Cerebellar nuclear complex (tissue), 1 donor: ENCODE measurements at regions not wholly inside any gene's neighbourhood (a gene's known extent, or its start where the extent isn't known, plus 50 kb on each side); places are given as distances from the start of the nearest gene placed in this dataset.
A peak's percentile ranks its signal among the peaks of the same experiment; 100 is the strongest.

Experiments
- DNase-seq, 2 experiments: peaks; one replicate each; lab custom pipeline; 2025; lab: John Stamatoyannopoulos, UW

DNA sequence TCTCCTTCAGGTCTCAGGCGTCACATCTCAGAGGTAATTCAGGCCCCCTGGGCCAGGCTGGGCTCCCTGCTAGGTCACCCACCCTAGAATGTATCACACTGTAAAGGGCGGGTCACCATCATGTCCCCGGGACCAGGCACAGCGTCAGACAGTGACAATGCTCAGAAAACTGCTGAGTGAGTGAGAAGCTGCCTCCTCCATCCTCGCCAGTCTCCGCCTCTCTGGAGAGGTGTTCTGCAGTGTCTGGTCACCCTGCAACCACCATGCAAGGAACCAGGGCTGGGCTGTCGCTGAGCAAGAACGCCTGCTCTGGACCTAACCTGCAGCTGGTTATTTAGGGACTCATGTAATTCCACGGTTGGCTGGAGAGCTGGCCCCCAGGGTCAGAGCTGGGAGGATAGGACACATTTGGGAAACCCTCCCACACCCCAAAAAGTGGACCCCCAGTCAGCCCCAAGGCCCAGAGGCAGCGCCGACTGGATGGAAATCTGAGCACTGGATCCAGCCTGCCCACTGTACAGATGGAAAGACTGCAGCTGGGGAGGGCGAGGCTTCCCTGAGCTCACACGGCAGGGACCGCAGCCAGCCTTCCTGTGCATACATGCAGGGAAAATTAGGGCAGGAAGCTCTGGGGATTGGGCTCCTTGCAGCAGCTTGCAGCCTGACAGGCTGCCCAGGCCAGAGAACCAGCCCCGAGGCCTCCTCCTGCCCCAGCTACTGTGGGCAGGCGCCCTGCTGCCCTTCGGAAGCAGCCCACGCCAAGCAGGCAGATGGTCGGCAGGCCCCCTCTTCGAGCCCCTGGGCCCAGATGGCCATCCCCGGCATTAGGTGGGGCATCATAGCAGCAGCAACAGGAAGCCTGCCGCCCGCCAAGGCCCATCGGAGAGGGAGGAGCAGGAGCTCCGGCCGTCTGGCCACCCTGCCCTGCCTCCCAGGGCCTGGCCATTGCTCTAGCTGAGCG lies 105.4 kb upstream of the ZMIZ1 start:
- peak; percentile 72 to 95 for DNase-seq

DNA sequence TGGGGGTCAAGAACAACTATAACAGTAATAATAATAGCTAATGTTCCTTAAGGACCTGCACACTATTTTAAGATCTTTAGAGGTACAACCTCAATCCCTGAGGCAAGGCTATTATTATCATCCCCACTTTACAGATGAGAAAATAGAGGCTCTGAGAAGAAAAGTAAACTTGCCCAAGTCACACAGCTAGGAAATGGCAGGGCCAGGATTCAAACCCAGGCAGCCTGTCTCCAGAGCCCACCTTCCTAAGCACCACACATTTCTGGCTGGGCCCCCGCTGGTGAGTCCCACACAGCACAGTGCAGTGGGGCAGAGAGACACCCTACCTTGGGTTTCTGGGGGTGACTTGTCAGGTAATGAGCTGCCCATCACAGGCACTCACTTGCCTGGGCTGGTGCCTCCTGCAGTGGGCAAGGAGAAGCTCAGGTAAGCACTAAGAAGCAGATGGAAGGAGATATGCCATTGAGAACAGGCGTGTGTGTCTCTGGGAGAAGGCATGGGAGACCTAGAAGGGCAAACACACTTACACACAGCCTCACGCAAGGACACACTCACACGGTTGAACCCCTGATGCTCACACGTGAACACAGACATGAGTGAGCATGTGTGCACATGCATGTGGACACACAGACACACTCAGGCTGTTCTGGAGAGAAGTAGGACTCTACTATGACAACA lies 104.4 kb upstream of the ZMIZ1 start:
- no peak for DNase-seq

DNA sequence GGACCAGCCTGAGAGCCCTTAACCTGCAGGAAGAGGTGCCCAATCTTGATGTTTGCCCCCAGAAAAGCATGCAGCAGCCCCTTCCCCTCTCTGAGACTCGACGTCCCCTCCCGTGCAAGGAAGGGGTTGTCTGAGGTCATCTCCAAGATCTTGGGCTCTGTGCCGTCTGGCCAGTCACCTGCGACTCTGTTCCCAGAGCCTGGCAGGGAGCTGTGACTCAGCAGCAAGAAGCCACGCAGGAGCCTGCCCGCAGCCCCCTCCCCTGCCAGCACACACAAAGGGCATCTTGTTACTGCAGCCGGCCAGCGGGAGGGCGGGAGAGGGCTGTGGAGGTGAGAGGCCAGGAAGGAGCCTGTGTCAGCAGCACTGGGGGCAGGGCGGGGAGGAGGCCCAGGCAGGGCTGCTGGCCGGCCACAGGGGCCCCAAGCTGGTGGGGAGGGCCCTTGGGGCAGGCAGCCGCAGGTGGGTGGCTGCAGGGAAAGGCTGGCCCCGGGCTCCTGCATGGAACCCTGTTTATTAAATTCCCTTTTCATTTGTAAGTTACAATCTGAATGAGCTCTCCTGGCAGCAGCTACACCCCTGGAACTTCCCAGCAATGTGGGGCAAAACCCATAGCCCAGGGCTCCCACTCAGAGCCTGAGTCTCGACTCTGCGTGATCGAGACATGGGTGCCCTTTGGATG lies 103.7 kb upstream of the ZMIZ1 start:
- no peak for DNase-seq

GRCh38 chr10:78966182-78966787 lies 102.5 kb upstream of the ZMIZ1 start:
- DNase-seq = no peak

DNA sequence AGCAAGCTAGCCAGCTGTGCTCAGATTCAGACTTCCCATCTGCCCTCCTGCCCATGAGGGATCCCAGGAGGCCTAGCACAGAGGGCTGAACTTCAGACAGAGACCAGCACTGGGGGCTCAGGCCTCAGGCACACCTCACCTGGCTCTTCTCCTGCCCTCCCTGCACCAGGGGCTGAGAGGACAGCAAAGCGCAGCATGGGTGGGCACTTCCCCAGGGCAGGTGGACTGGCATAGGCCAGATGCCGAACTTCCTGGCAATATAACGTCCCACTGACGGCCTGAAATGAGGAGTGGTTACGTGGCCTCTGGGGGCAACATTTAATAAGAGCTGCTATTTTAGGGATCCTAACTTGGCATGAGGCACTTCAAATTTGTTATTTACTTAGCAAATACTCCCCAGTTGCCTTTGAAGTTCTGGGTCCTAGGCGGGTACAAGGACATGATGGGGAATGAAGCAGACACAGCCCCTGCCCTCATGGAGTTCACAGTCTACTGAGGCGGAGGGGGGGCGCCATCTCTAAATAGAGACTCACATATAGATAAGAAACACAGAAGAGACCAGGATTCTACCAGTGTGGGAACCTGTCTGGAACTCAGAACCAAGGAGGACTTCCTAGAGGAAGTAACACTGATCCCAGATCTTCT lies 101.8 kb upstream of the ZMIZ1 start:
- no peak for DNase-seq

DNA sequence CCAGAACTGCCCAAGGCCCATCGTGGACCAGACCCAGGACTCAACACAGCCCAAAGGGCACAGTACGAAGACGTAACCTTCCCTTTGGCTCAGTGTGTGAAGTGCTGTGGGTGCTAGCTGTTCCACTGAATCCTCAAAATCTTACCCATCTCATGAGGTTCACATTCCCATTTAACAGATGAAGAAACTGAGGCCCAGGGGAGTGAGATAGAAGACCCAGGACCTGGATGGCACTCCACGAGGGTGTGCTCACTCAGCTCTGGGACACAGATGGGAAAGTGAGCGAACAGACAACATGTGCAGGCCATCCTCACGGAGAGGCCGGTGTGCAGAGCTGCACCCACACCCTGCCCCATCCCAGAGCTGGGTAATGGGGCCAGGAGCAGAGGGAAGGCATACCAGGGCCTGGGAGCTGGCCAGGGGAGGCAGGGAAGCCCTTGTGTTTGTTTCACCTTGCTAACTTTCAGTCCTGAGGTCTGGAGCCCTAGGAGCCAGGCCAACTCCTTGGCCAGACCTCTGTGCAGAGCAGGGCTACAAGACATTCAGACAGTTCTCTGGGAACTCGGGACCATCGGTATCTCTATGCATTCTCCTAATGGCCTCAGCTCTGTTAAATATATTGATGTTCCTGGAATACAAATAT lies 100.3 kb upstream of the ZMIZ1 start:
- DNase-seq = no peak

GRCh38 chr10:78968943-78969342 lies 99.8 kb upstream of the ZMIZ1 start:
- no peak for DNase-seq

GRCh38 chr10:78969719-78970118 lies 99.0 kb upstream of the ZMIZ1 start:
- DNase-seq = no peak

GRCh38 chr10:78970261-78970660 lies 98.5 kb upstream of the ZMIZ1 start:
- no peak for DNase-seq

DNA sequence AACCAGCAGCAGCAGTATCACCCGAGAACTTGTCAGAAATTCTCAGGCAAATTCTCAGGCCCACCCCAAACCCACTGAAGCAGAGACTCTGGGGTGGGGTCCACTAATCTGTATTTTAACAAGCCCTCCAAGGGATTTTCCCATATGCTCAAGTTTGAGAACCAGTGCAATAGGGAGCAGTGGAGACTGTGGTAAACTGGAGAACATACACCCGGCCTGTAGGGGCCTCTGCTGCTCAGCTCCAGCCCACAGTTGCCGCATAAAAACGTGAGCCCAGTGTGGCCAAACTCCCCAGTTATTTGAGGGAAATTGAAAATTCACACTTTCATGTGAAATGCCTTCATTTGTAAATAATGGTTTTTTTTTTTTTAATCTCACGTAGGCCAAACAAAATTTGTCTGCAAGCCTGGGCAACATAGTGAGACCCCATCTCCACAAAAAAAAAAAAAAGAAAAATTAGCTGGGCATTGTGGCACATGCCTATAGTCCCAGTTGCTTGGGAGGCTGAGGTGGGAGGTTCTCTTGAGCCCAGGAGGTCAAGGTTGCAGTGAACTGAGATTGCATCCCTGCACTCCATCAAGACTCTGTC lies 97.6 kb upstream of the ZMIZ1 start:
- DNase-seq = no peak

DNA sequence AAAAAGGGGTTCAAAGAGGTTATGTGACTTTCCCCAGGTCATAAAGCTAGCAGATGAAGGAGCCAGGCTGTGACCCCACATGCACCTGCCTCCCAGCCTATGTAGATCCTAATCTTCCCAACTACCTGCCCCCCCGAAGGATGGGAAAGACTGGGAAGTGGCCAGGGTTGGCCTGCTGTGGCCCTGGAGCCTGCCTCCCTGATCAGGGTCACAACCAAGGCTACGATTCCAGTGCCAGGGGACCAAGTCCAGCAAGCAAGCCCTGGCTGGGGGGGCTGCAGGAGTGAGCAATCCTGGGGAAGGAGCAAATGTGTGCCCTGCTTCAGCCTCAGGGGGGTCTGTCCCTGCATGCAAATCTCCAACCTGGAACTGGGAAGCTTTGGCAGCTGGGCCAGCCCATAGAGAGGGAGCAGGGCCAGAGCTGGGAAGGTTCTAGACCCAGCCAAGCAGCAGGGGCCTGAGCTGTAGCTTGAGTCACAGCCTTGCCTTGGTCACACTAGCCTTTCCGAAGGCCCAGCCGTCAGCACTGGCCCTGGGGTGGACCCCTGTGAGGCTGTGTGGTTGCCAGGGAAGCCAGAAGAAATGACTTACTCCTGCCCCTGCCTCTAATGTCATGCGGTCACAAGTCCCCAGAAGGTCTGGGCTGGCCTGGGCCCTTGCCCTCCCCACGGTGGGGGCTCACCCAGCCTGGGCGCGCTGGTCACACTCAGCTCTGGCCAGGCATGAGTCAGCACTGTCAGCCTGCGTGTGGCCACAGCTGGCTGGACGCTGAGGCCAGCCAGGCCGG lies 96.4 kb upstream of the ZMIZ1 start:
- DNase-seq = no peak

DNA sequence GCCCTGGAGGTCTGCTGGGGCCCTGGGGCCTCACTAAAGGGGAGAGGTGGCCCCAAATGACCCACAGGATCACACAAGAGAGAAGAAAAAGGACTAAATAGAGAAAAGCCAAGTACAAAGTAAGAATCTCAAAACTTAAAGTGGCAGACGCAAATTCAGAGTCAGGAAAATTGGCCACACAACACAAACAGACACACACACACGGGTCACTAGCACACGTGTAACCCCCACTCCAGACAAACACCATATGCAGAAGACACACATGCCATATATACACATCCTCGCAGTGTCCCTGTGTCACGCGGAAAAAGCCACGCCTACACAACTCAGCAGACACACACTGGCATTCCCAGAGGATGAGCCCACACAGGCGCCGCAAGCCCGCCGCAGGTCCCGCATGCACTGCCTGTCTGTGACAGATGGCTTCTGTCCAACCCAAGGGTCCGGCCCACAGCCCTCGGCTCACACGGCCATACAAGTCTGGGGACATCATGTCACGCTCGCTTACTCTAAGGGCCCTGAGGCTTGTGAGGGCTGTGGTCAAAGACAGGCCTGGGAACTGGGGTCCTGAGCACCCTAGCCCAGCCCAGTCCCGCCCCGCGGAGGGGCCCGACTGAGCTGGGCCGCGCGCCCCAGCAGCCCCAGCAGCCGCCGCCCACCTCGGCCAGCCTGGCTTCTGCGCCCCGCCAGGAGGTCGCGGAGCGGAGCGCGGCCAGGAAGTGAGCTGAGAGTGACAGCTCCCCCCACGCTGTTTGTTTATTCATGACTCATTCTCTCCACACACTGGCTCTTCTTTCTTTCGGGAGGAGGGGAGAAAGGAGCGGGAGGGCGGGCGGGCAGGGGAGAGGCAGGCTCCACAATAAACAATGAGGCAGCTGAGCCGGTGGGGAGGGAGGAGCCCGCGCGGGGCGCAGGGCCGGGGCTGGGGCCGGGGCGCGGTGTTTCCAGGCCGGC lies 95.5 kb upstream of the ZMIZ1 start:
- peak; percentile 54 to 68 for DNase-seq

GRCh38 chr10:78973901-78974616 lies 94.7 kb upstream of the ZMIZ1 start:
- DNase-seq = peak in 1 of 2 experiments; percentile 47

GRCh38 chr10:78974617-78975317 lies 94.0 kb upstream of the ZMIZ1 start:
- no peak for DNase-seq

- DNase-seq = no peak
These were observed 92.8 kb upstream of the ZMIZ1 start for GRCh38 chr10:78975926-78976325.

GRCh38 chr10:78976825-78977755 lies 91.7 kb upstream of the ZMIZ1 start:
- DNase-seq = no peak
